GM21360 (cell line): ENCODE measurements at regions not wholly inside any gene's neighbourhood (a gene's known extent, or its start where the extent isn't known, plus 50 kb on each side); places are given as distances from the start of the nearest gene placed in this dataset.

Experiments
- ATAC-seq: cut with Tn5 transposase; IDR thresholded peaks from one replicate; pipeline ENCODE4 v1.9.1; 2021; ENCODE audit warnings: mild to moderate bottlenecking, moderate library complexity; ENCODE audit not compliant: unreplicated experiment

GRCh38 chr15:45941367-45941766 lies 306.5 kb downstream of the SQOR start:
- ATAC-seq = no peak

GRCh38 chr15:45943240-45943639 lies 308.4 kb downstream of the SQOR start:
- ATAC-seq = no peak

- no peak for ATAC-seq
Measured at GRCh38 chr15:45946111-45946510, 311.3 kb downstream of the SQOR start.

GRCh38 chr15:45948181-45948621 lies 313.4 kb downstream of the SQOR start:
- no peak for ATAC-seq

- ATAC-seq = no peak
Measured at GRCh38 chr15:45958924-45959323, 324.1 kb downstream of the SQOR start.

GRCh38 chr15:45962733-45963132 lies 327.9 kb downstream of the SQOR start:
- no peak for ATAC-seq

- ATAC-seq = no peak
Measured at GRCh38 chr15:45970542-45970941, 335.7 kb downstream of the SQOR start.

GRCh38 chr15:45980366-45980765 lies 345.5 kb downstream of the SQOR start:
- ATAC-seq = no peak

- no peak for ATAC-seq
Measured at GRCh38 chr15:45981625-45982024, 346.8 kb downstream of the SQOR start.

GRCh38 chr15:45991863-45992262 lies 357.0 kb downstream of the SQOR start:
- ATAC-seq = no peak

GRCh38 chr15:45993072-45993471 lies 358.2 kb downstream of the SQOR start:
- ATAC-seq = no peak

GRCh38 chr15:45993508-45993907 lies 358.7 kb downstream of the SQOR start:
- ATAC-seq = no peak

- no peak for ATAC-seq
Measured at GRCh38 chr15:45995800-45996199, 361.0 kb downstream of the SQOR start.

GRCh38 chr15:46014532-46014931 lies 379.7 kb downstream of the SQOR start:
- ATAC-seq = no peak

- ATAC-seq = no peak
Measured at GRCh38 chr15:46034755-46035154, 399.9 kb downstream of the SQOR start.

GRCh38 chr15:46039703-46040102 lies 404.9 kb downstream of the SQOR start:
- ATAC-seq = no peak

- ATAC-seq = no peak
Measured at GRCh38 chr15:46041905-46042304, 407.1 kb downstream of the SQOR start.

- no peak for ATAC-seq
Measured at GRCh38 chr15:46059921-46060594, 425.2 kb downstream of the SQOR start.

GRCh38 chr15:46061002-46061401 lies 426.2 kb downstream of the SQOR start:
- ATAC-seq = no peak

- ATAC-seq = no peak
Measured at GRCh38 chr15:46077220-46077619, 442.4 kb downstream of the SQOR start.

- no peak for ATAC-seq
Measured at GRCh38 chr15:46079046-46079445, 444.2 kb downstream of the SQOR start.

GRCh38 chr15:46080016-46080415 lies 445.2 kb downstream of the SQOR start:
- ATAC-seq = no peak
